ENCODE measurements at regions not wholly inside any gene's neighbourhood (a gene's known extent, or its start where the extent isn't known, plus 50 kb on each side); places are given as distances from the start of the nearest gene placed in this dataset.
A peak's percentile ranks its signal among the peaks of the same experiment; 100 is the strongest.

GRCh38 chr7:50216626-50217025, 87.9 kb upstream of the IKZF1 start:
- no peak overlapping the region for H3K4me3 Mint-ChIP-seq
- peaks cover 4 to 8% (median 7%) of the 10 kb centered on the region in 3 donors for H3K36me3 Mint-ChIP-seq
- DNase-seq: no peak
- peaks cover 2 to 3% (median 3%) of the 10 kb centered on the region in 3 donors for H3K27me3 Mint-ChIP-seq (ENCODE audit: low read depth in 3 of 3)
- H3K4me1 Mint-ChIP-seq: peaks cover 29 to 38% of the 10 kb centered on the region in 2 donors
- H3K27ac Mint-ChIP-seq: no peak overlapping the region
- peaks cover 5 to 10% (median 8%) of the 10 kb centered on the region in 6 donors for H3K9me3 Mint-ChIP-seq

- peak overlapping the region in 1 of 6 donors; percentile 19 for H3K27ac Mint-ChIP-seq
- peaks cover 44 to 57% of the 10 kb centered on the region in 2 donors for H3K4me1 Mint-ChIP-seq
- peaks cover 2 to 3% (median 3%) of the 10 kb centered on the region in 3 donors for H3K27me3 Mint-ChIP-seq (ENCODE audit: low read depth in 3 of 3)
- no peaks in the 10 kb centered on the region for H3K36me3 Mint-ChIP-seq
- no peak overlapping the region for H3K4me3 Mint-ChIP-seq
- DNase-seq: no peak
- H3K9me3 Mint-ChIP-seq: no peaks in the 10 kb centered on the region
These were observed 89.7 kb upstream of the IKZF1 start for GRCh38 chr7:50214771-50215170.

- H3K9me3 Mint-ChIP-seq: no peaks in the 10 kb centered on the region
- no peaks in the 10 kb centered on the region for H3K36me3 Mint-ChIP-seq
- peak overlapping the region in 1 of 6 donors; percentile 46 for H3K27ac Mint-ChIP-seq
- no peak for DNase-seq
- peaks cover 44 to 58% of the 10 kb centered on the region in 2 donors for H3K4me1 Mint-ChIP-seq
- peak overlapping the region in 1 of 5 donors; percentile 36 for H3K4me3 Mint-ChIP-seq
- H3K27me3 Mint-ChIP-seq (ENCODE audit: low read depth in 3 of 3): peaks cover 2 to 3% (median 3%) of the 10 kb centered on the region in 3 donors
These were observed 90.3 kb upstream of the IKZF1 start for GRCh38 chr7:50214126-50214670.

GRCh38 chr7:50213622-50214017, 90.9 kb upstream of the IKZF1 start:
- Mint-ChIP-seq H3K27me3 (ENCODE audit: low read depth in 3 of 3) (peaks cover 2 to 3% (median 3%) of the 10 kb centered on the region in 3 donors), H3K36me3 (no peaks in the 10 kb centered on the region), H3K4me1 (peaks cover 47 to 58% of the 10 kb centered on the region in 2 donors), H3K4me3 (peak overlapping the region in 4 of 5 donors; percentile 1 to 47 (median 34)), H3K27ac (peak overlapping the region in 1 of 6 donors; percentile 46), H3K9me3 (no peaks in the 10 kb centered on the region)
- DNase-seq: no peak

- H3K36me3 Mint-ChIP-seq: no peaks in the 10 kb centered on the region
- H3K9me3 Mint-ChIP-seq: no peaks in the 10 kb centered on the region
- DNase-seq: no peak
- H3K4me3 Mint-ChIP-seq: peak overlapping the region in 4 of 5 donors; percentile 20 to 47 (median 31)
- H3K27me3 Mint-ChIP-seq (ENCODE audit: low read depth in 3 of 3): peaks cover 0 to 6% (median 3%) of the 10 kb centered on the region in 3 donors
- peaks cover 48 to 56% of the 10 kb centered on the region in 2 donors for H3K4me1 Mint-ChIP-seq
- peak overlapping the region in 3 of 6 donors; percentile 18 to 53 (median 46) for H3K27ac Mint-ChIP-seq
These were observed 91.6 kb upstream of the IKZF1 start for GRCh38 chr7:50212666-50213621.

- Mint-ChIP-seq H3K4me3 (peak overlapping the region in 1 of 5 donors; percentile 35), H3K27me3 (ENCODE audit: low read depth in 3 of 3) (peaks cover 0 to 6% (median 3%) of the 10 kb centered on the region in 3 donors), H3K9me3 (no peaks in the 10 kb centered on the region), H3K36me3 (no peaks in the 10 kb centered on the region), H3K27ac (no peak overlapping the region), H3K4me1 (peaks cover 53 to 58% of the 10 kb centered on the region in 2 donors)
- DNase-seq: no peak
These were observed 92.5 kb upstream of the IKZF1 start for GRCh38 chr7:50212016-50212325.

- no peak for DNase-seq
- no peaks in the 10 kb centered on the region for H3K36me3 Mint-ChIP-seq
- peaks cover 58 to 63% of the 10 kb centered on the region in 2 donors for H3K4me1 Mint-ChIP-seq
- H3K27ac Mint-ChIP-seq: peak overlapping the region in 4 of 6 donors; percentile 8 to 69 (median 42)
- H3K27me3 Mint-ChIP-seq (ENCODE audit: low read depth in 3 of 3): peaks cover 0 to 6% (median 3%) of the 10 kb centered on the region in 3 donors
- H3K4me3 Mint-ChIP-seq: peak overlapping the region in 4 of 5 donors; percentile 28 to 64 (median 33)
- H3K9me3 Mint-ChIP-seq: no peaks in the 10 kb centered on the region
These were observed 93.1 kb upstream of the IKZF1 start for GRCh38 chr7:50211130-50212015.

GRCh38 chr7:50210706-50211115, 93.8 kb upstream of the IKZF1 start:
- H3K27ac Mint-ChIP-seq: peak overlapping the region in 5 of 6 donors; percentile 1 to 78 (median 46)
- no peaks in the 10 kb centered on the region for H3K9me3 Mint-ChIP-seq
- H3K4me1 Mint-ChIP-seq: peaks cover 65% of the 10 kb centered on the region in 2 donors
- peak in 2 of 3 donors; percentile 30 to 32 for DNase-seq
- peak overlapping the region in 2 of 5 donors; percentile 40 to 64 for H3K4me3 Mint-ChIP-seq
- peaks cover 0 to 6% (median 1%) of the 10 kb centered on the region in 3 donors for H3K27me3 Mint-ChIP-seq (ENCODE audit: low read depth in 3 of 3)
- H3K36me3 Mint-ChIP-seq: no peaks in the 10 kb centered on the region

GRCh38 chr7:50209461-50210135, 94.9 kb upstream of the IKZF1 start:
- Mint-ChIP-seq H3K4me3 (no peak overlapping the region), H3K4me1 (peaks cover 67 to 72% of the 10 kb centered on the region in 2 donors), H3K9me3 (no peaks in the 10 kb centered on the region), H3K36me3 (no peaks in the 10 kb centered on the region), H3K27me3 (ENCODE audit: low read depth in 3 of 3) (peaks cover 0 to 4% (median 0%) of the 10 kb centered on the region in 3 donors), H3K27ac (peak overlapping the region in 1 of 6 donors; percentile 8)
- no peak for DNase-seq

GRCh38 chr7:50208378-50208982, 96.0 kb upstream of the IKZF1 start:
- Mint-ChIP-seq H3K4me1 (peaks cover 56 to 61% of the 10 kb centered on the region in 2 donors), H3K27me3 (ENCODE audit: low read depth in 3 of 3) (peaks cover 0 to 5% (median 4%) of the 10 kb centered on the region in 3 donors), H3K4me3 (no peak overlapping the region), H3K9me3 (no peaks in the 10 kb centered on the region), H3K36me3 (no peaks in the 10 kb centered on the region), H3K27ac (peak overlapping the region in 3 of 6 donors; percentile 19 to 55 (median 46))
- DNase-seq: no peak

- Mint-ChIP-seq H3K9me3 (no peaks in the 10 kb centered on the region), H3K27ac (peak overlapping the region in 3 of 6 donors; percentile 21 to 76 (median 46)), H3K4me1 (peaks cover 49 to 54% of the 10 kb centered on the region in 2 donors), H3K36me3 (no peaks in the 10 kb centered on the region), H3K4me3 (no peak overlapping the region), H3K27me3 (ENCODE audit: low read depth in 3 of 3) (peaks cover 0 to 5% (median 2%) of the 10 kb centered on the region in 3 donors)
- DNase-seq: no peak
These were observed 96.7 kb upstream of the IKZF1 start for GRCh38 chr7:50207686-50208255.

- no peak for DNase-seq
- Mint-ChIP-seq H3K36me3 (no peaks in the 10 kb centered on the region), H3K27ac (no peak overlapping the region), H3K4me3 (no peak overlapping the region), H3K9me3 (no peaks in the 10 kb centered on the region), H3K4me1 (peaks cover 43 to 48% of the 10 kb centered on the region in 2 donors), H3K27me3 (ENCODE audit: low read depth in 3 of 3) (peaks cover 0 to 5% (median 2%) of the 10 kb centered on the region in 3 donors)
These were observed 97.3 kb upstream of the IKZF1 start for GRCh38 chr7:50207251-50207564.

Measured in immature natural killer cell (primary cell).